HL-60 (cell line): ENCODE measurements at regions not wholly inside any gene's neighbourhood (a gene's known extent, or its start where the extent isn't known, plus 50 kb on each side); places are given as distances from the start of the nearest gene placed in this dataset.

Experiments used
- GABPA ChIP-seq: IDR thresholded peaks from 2 replicates; pipeline ENCODE4 v1.6.1; 2012; ENCODE audit warnings: low read depth
- POLR2AphosphoS5 ChIP-seq: IDR thresholded peaks from 2 replicates; pipeline ENCODE4 v1.6.1; 2012; ENCODE audit warnings: low read depth
- REST ChIP-seq: IDR thresholded peaks from 2 replicates; pipeline ENCODE4 v1.6.1; 2012; ENCODE audit warnings: low read depth; ENCODE audit not compliant: insufficient replicate concordance
- SPI1 ChIP-seq: IDR thresholded peaks from 2 replicates; pipeline ENCODE4 v1.6.1; 2012; ENCODE audit warnings: low read depth, mild to moderate bottlenecking, borderline replicate concordance
- TF ChIP-seq, protein P1 (sequence below): IDR thresholded peaks from one replicate; pipeline ENCODE4 v1.5.1; 2011; ENCODE audit warnings: low read length, control low read depth, inconsistent platforms; ENCODE audit not compliant: insufficient read depth

GRCh38 chr6:63504777-63505384 is 67.4 kb upstream of the LOC128125822 start:
- no peak for TF ChIP-seq POLR2AphosphoS5
- TF ChIP-seq, protein P1, sequence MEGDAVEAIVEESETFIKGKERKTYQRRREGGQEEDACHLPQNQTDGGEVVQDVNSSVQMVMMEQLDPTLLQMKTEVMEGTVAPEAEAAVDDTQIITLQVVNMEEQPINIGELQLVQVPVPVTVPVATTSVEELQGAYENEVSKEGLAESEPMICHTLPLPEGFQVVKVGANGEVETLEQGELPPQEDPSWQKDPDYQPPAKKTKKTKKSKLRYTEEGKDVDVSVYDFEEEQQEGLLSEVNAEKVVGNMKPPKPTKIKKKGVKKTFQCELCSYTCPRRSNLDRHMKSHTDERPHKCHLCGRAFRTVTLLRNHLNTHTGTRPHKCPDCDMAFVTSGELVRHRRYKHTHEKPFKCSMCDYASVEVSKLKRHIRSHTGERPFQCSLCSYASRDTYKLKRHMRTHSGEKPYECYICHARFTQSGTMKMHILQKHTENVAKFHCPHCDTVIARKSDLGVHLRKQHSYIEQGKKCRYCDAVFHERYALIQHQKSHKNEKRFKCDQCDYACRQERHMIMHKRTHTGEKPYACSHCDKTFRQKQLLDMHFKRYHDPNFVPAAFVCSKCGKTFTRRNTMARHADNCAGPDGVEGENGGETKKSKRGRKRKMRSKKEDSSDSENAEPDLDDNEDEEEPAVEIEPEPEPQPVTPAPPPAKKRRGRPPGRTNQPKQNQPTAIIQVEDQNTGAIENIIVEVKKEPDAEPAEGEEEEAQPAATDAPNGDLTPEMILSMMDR, result no peak
- no peak for TF ChIP-seq SPI1
- no peak for TF ChIP-seq REST
- no peak for TF ChIP-seq GABPA
